AG04449 (cell line): ENCODE measurements at regions not wholly inside any gene's neighbourhood (a gene's known extent, or its start where the extent isn't known, plus 50 kb on each side); places are given as distances from the start of the nearest gene placed in this dataset.
"Not testable (repeated sequence)": the region's sequence is repeated elsewhere in the genome, so short reads cannot be mapped to it uniquely, and the experiment has no call there.

Source experiments
- CTCF ChIA-PET: fragments of 350-600 bp; formaldehyde crosslinking; extraction: SDS; loops from one replicate; lab custom pipeline; 2021; ENCODE audit warnings: antibody characterized with exemption; lab: Yijun Ruan, JAX
- POLR2A ChIA-PET: fragments of 400-600, 350-600 bp; formaldehyde crosslinking; extraction: SDS; loops from one replicate; lab custom pipeline; 2020; ENCODE audit warnings: antibody characterized with exemption, inconsistent platforms; lab: Yijun Ruan, JAX
- DNase-seq: peaks from one replicate; pipeline ENCODE4 v3.0.0-alpha.2; 2010; ENCODE audit warnings: low read depth, low spot score
- H3K4me3 ChIP-seq: 2 replicates; pipeline ENCODE4 v1.5.1; 2011; ENCODE audit warnings: low read depth, mild to moderate bottlenecking, control low read depth, low read length
- TF ChIP-seq, protein P1 (sequence below): IDR thresholded peaks from one replicate; pipeline ENCODE4 v1.5.1; 2011; ENCODE audit warnings: mild to moderate bottlenecking, moderate library complexity, low read length, control low read depth, inconsistent platforms; ENCODE audit not compliant: insufficient read depth; ENCODE audit errors: missing control alignments

DNA sequence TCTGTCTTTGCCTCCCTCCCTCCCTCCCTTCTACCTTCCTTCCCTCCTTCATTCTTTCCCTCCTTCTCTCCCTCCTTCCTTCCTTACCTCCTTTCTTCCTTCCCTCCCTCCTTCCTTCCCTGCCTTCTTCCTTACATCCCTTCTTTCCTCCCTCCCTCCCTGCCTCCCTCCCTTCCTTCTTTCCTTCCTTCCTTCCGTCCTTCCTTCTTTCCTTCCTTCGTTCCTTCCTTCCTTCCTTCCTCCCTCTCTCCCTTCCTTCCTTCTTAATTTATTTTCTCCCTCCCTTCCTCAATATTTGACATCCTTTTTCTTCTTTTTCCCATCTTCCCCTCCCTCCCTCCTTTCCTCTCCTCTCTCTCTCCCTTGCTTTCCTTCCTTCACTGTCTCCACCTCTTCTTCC lies 301.8 kb downstream of the GATA3 start:
- TF ChIP-seq, protein P1, sequence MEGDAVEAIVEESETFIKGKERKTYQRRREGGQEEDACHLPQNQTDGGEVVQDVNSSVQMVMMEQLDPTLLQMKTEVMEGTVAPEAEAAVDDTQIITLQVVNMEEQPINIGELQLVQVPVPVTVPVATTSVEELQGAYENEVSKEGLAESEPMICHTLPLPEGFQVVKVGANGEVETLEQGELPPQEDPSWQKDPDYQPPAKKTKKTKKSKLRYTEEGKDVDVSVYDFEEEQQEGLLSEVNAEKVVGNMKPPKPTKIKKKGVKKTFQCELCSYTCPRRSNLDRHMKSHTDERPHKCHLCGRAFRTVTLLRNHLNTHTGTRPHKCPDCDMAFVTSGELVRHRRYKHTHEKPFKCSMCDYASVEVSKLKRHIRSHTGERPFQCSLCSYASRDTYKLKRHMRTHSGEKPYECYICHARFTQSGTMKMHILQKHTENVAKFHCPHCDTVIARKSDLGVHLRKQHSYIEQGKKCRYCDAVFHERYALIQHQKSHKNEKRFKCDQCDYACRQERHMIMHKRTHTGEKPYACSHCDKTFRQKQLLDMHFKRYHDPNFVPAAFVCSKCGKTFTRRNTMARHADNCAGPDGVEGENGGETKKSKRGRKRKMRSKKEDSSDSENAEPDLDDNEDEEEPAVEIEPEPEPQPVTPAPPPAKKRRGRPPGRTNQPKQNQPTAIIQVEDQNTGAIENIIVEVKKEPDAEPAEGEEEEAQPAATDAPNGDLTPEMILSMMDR, result no peak
- H3K4me3 ChIP-seq, result no peak overlapping the region
- ChIA-PET CTCF (no interaction called here), POLR2A (no interaction called here)
- no peak for DNase-seq

DNA sequence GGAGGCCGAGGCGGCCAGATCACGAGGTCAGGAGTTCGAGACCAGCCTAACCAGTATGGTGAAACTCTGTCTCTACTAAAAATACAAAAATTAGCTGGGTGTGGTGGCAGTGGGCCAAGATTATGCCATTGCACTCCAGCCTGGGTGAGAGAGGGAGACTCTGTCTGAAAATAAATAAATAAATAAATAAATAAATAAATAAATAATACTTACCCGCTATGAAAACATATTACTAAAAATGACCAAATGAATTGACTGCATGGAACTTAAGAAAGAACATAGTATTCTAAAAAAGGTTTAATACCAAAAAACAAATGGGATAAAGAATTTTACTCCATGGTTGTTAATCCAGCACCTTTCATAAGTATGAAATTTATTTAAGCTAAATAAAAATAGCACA lies 305.0 kb downstream of the GATA3 start:
- CTCF ChIA-PET, result no interaction called here
- TF ChIP-seq, protein P1, result no peak
- DNase-seq, result no peak
- POLR2A ChIA-PET, result no interaction called here
- H3K4me3 ChIP-seq, result no peak overlapping the region

- POLR2A ChIA-PET, result no interaction called here
- CTCF ChIA-PET, result no interaction called here
- TF ChIP-seq, protein P1, result no peak
- DNase-seq, result no peak
- H3K4me3 ChIP-seq, result no peak overlapping the region
These were observed 305.9 kb downstream of the GATA3 start for GRCh38 chr10:8360365-8360764.

DNA sequence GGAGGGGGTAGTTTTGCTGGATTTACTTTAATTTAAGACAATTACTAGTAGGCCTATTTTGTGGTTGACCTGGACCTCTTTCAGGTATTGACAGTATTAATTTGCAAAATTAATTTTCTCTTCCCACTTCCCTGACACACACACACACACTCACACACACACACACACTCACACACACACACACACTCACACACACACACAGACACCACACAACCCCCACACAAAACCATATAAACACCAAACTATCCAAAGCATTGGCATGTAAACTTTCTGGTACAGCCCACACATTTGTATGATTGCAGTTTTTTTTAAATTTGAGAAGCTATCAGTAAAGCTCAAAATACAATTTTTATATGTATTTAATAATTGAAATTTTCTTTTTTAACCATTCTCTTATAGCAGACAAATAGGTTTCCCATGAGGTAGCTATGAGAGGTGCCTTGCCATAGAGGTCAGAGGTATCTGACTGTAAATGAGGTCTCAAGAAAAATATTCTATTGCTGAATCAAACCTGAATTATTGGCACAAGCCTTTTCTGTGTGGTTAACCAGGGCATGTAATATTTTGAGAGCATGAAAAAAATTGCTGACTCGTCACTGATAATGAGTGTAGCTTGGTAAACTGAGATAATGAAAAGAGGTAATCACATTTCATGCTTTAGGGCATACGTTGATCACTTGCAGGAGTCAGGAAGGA lies 306.5 kb downstream of the GATA3 start:
- DNase-seq, result no peak
- TF ChIP-seq, protein P1, result no peak
- ChIA-PET POLR2A (no interaction called here), CTCF (no interaction called here)
- H3K4me3 ChIP-seq, result no peak overlapping the region

- POLR2A ChIA-PET, result no interaction called here
- H3K4me3 ChIP-seq, result no peak overlapping the region
- DNase-seq, result no peak
- TF ChIP-seq, protein P1, result no peak
- CTCF ChIA-PET, result no interaction called here
These were observed 307.0 kb downstream of the GATA3 start for GRCh38 chr10:8361510-8361844.

DNA sequence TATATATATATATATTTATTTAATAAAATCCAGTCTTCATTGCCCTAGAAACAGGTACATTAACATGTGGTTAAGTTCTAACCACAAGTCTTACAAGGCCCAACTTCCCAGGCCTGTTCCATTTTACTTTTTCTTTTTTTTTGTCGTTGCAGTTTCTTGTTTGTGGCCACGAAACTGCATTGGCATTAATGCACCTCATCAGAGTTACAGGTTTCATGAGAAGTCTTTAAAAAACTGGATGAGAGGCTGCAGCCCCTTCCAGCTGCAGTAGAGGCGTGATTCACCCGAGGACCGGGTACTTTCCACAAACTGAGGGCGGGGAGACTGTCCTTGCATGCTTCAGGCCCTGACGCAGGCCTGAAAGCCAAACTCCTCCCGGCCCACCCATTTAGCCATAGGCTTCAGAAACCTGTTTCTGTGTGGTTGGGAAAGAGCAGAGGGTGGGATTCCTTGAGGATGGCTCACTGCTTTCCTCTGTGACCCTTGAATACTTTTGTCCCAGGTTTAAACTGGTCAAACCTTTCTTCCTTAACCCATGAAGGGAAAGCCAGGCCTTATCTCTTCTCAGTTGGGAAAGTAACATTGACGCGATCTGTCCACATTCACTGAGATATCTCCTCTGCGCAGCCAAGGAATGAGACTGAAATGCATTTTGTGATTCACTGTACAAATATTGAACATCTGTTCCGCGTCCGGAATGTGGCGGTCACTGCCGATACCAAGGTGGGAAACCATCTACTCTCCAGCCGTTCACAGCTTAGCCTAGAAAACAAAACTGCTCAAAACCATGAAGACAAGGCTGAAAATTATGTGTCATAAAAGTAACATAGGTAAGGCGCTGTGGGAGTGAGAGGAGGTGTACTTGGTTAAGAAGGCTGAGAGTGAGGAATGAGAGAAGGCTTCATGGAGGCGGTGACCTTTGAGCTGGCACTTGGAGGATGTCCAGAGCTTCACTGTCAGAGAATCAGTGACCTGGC lies 311.7 kb downstream of the GATA3 start:
- H3K4me3 ChIP-seq, result no peak overlapping the region
- TF ChIP-seq, protein P1, result no peak
- DNase-seq, result no peak
- CTCF ChIA-PET, result no interaction called here
- POLR2A ChIA-PET, result no interaction called here

DNA sequence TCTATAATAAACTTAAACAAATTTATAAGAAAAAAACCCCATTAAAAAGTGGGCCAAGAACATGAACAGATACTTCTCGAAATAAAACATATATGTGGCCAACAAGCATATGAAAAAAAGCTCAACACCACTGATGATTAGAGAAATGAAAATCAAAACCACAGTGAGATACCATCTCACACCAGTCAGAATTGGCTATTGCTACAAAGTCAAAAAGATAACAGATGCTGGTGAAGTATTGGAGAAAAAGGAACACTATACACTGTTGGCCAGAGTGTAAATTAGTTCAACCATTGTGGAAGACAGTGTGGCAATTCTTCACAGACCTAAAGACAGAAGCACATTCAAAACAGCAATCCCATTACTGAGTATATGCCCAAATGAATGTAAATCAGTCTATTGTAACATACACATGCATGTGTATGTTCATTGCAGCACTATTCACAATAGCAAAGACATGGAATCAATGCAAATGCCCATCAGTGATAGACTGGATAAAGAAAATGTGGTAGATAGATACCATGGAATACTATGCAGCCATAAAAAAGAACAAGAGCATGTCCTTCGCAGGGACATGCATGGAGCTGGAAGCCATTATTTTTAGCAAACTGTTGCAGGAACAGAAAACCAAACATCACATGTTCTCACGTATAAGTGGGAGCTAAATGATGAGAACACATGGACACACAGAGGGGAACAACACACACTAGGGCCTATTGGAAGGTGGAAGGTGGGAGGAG lies 313.4 kb downstream of the GATA3 start:
- DNase-seq, POLR2A ChIA-PET, H3K4me3 ChIP-seq, CTCF ChIA-PET: not testable (repeated sequence)
